Parathyroid adenoma (tissue), 2 donors: ENCODE measurements at regions not wholly inside any gene's neighbourhood (a gene's known extent, or its start where the extent isn't known, plus 50 kb on each side); places are given as distances from the start of the nearest gene placed in this dataset.

Experiments
- H2AFZ ChIP-seq: fragments of 300-600 bp; sonication (generic); one replicate; pipeline ENCODE4 v1.7.0; 2017; ENCODE audit warnings: antibody characterized with exemption, mild to moderate bottlenecking
- H3K27ac ChIP-seq: fragments of 300-600 bp; sonication (generic); one replicate; pipeline ENCODE4 v1.7.0; 2017
- H3K27me3 ChIP-seq: fragments of 300-600 bp; sonication (generic); one replicate; pipeline ENCODE4 v1.7.0; 2017; ENCODE audit warnings: low read length; ENCODE audit not compliant: control insufficient read depth, insufficient read depth
- H3K36me3 ChIP-seq: fragments of 300-600 bp; sonication (generic); one replicate; pipeline ENCODE4 v1.7.0; 2017; ENCODE audit warnings: low read length; ENCODE audit not compliant: control insufficient read depth, insufficient read depth
- H3K4me1 ChIP-seq: fragments of 300-600 bp; sonication (generic); one replicate; pipeline ENCODE4 v1.7.0; 2017; ENCODE audit warnings: control low read depth
- H3K4me2 ChIP-seq: fragments of 300-600 bp; sonication (generic); one replicate; pipeline ENCODE4 v1.7.0; 2017; ENCODE audit warnings: low read length
- H3K4me3 ChIP-seq: fragments of 300-600 bp; sonication (generic); one replicate; pipeline ENCODE4 v1.7.0; 2017; ENCODE audit warnings: low read depth, low read length
- H3K79me2 ChIP-seq: fragments of 300-600 bp; sonication (generic); one replicate; pipeline ENCODE4 v1.7.0; 2017; ENCODE audit warnings: control low read depth
- H3K9ac ChIP-seq: fragments of 300-600 bp; sonication (generic); one replicate; pipeline ENCODE4 v1.7.0; 2017; ENCODE audit warnings: mild to moderate bottlenecking
- H3K9me3 ChIP-seq: fragments of 300-600 bp; sonication (generic); one replicate; pipeline ENCODE4 v1.7.0; 2017; ENCODE audit warnings: low read length; ENCODE audit not compliant: control insufficient read depth
- CTCF ChIP-seq: fragments of 300-600 bp; sonication (generic); IDR thresholded peaks from one replicate; pipeline ENCODE4 v1.7.0; 2017; ENCODE audit warnings: antibody characterized with exemption, mild to moderate bottlenecking
- donor health status: primary hyperparathyroidism.

- Histone ChIP-seq H3K27ac (no peak overlapping the region), H3K4me2 (no peak overlapping the region), H3K27me3 (no peaks in the 10 kb centered on the region), H3K79me2 (no peaks in the 10 kb centered on the region), H3K9me3 (peaks cover 3% of the 10 kb centered on the region), H3K9ac (no peak overlapping the region), H3K4me1 (no peaks in the 10 kb centered on the region), H3K4me3 (no peak overlapping the region), H2AFZ (no peak overlapping the region), H3K36me3 (no peaks in the 10 kb centered on the region)
- TF ChIP-seq CTCF, result no peak
Measured at GRCh38 chr6:95503568-95503967, 73.8 kb upstream of the MANEA start.

DNA sequence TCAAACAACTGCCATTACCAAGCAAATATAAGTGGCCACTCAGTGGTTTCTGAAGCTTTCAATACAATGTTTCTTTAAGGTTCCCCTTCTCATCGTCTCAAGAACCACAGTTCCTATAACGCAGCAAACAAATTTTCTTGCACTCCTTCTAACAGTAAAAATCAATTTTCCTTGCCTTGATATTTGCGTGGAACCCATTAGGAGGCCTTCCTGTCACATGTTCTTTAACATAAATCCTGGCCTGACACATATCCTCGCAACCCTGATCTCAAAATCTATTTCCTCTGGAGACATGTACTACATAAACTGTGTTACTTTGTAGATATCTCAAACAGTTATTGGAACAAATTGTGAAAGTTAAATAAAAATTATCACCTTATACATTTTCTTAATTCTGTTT is 65.9 kb upstream of the MANEA start:
- no peak overlapping the region for H3K9ac ChIP-seq

GRCh38 chr6:95515975-95516374 is 61.4 kb upstream of the MANEA start:
- no peak for TF ChIP-seq CTCF
- Histone ChIP-seq H3K27me3 (no peaks in the 10 kb centered on the region), H3K4me1 (no peaks in the 10 kb centered on the region), H3K79me2 (no peaks in the 10 kb centered on the region), H3K9ac (no peak overlapping the region), H3K4me3 (no peak overlapping the region), H3K4me2 (no peak overlapping the region), H3K27ac (no peak overlapping the region), H2AFZ (no peak overlapping the region), H3K9me3 (no peaks in the 10 kb centered on the region), H3K36me3 (no peaks in the 10 kb centered on the region)

More for the DNA sequence above, 65.9 kb upstream of the MANEA start:
- H3K36me3 ChIP-seq, result no peaks in the 10 kb centered on the region
- H3K4me2 ChIP-seq, result no peak overlapping the region
- H3K9me3 ChIP-seq, result no peaks in the 10 kb centered on the region
- no peak overlapping the region for H3K4me3 ChIP-seq
- H3K27me3 ChIP-seq, result no peaks in the 10 kb centered on the region
- H3K27ac ChIP-seq, result no peak overlapping the region
- H3K79me2 ChIP-seq, result no peaks in the 10 kb centered on the region
- H2AFZ ChIP-seq, result no peak overlapping the region
- H3K4me1 ChIP-seq, result no peaks in the 10 kb centered on the region
- TF ChIP-seq CTCF, result no peak

DNA sequence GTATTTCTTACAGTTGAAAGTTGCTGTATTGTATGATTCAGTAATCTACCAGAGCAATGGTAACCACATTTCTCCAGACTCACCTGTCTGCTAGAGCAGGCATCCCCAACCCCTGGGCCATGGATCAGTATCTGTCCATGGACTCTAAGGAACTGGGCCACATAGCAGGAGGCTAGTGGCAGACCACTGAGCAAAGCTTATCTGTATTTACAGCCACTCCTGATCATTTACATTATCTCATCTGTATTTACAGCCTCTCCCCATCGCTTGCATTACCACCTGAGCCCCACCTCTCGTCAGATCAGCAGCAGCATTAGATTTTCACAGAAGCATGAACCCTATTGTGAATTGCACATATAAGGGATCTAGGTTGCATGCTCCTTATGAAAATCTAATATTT is 60.3 kb upstream of the MANEA start:
- no peak for TF ChIP-seq CTCF
- Histone ChIP-seq H3K4me1 (no peaks in the 10 kb centered on the region), H3K27ac (no peak overlapping the region), H3K4me2 (no peak overlapping the region), H3K9me3 (no peaks in the 10 kb centered on the region), H3K36me3 (no peaks in the 10 kb centered on the region), H3K79me2 (no peaks in the 10 kb centered on the region), H2AFZ (no peak overlapping the region), H3K4me3 (no peak overlapping the region), H3K27me3 (no peaks in the 10 kb centered on the region), H3K9ac (no peak overlapping the region)

DNA sequence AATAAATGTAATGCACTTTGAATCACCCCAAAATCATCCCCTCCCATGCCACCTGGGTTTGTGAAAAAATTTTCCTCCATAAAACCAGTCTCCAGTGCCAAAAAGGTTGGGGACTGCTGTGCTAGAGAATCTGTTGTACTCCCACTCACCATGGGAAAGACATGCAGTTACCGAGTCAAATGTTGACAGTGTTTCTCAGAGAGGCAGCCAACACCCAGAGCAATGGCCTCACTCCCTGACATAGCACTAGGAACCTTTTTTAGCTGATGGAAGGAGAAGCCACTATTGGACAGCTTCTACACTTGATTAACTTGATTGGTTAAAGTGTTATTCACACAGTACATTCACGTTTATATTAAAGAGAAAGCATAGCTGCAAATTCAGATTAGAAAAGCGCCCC is 59.8 kb upstream of the MANEA start:
- H3K4me2 ChIP-seq, result no peak overlapping the region
- H3K9me3 ChIP-seq, result no peaks in the 10 kb centered on the region
- no peak overlapping the region for H2AFZ ChIP-seq
- H3K4me1 ChIP-seq, result no peaks in the 10 kb centered on the region
- no peak overlapping the region for H3K27ac ChIP-seq
- TF ChIP-seq CTCF, result no peak
- no peak overlapping the region for H3K9ac ChIP-seq
- no peaks in the 10 kb centered on the region for H3K27me3 ChIP-seq
- H3K36me3 ChIP-seq, result no peaks in the 10 kb centered on the region
- H3K4me3 ChIP-seq, result no peak overlapping the region
- H3K79me2 ChIP-seq, result no peaks in the 10 kb centered on the region
